GM19025 (cell line): ENCODE measurements at regions not wholly inside any gene's neighbourhood (a gene's known extent, or its start where the extent isn't known, plus 50 kb on each side); places are given as distances from the start of the nearest gene placed in this dataset.
"Not testable (repeated sequence)": the region's sequence is repeated elsewhere in the genome, so short reads cannot be mapped to it uniquely, and the experiment has no call there.

Source experiments
- ATAC-seq: cut with Tn5 transposase; IDR thresholded peaks from one replicate; pipeline ENCODE4 v1.9.1; 2021; ENCODE audit warnings: mild to moderate bottlenecking, low read depth, moderate library complexity; ENCODE audit not compliant: unreplicated experiment

DNA sequence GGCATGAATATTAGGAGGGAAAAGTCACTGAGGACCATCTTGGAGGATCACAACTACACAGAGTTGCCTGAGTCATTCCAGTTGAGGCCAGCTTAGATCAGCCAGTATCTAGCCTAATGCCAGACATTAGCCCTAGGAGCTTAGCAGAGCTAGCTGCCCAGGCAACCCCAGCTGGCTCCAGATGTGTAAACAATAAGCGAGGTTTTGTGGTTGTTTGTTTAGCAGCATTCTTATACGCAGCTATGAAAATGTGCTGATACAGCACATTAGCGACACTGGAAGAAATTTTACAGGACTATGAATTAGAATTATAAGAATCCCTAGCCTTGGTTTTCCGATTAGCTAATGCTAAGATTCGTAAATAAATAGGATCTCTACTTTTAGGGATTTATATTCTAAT is 59.3 kb downstream of the BTBD3 start:
- ATAC-seq: no peak

DNA sequence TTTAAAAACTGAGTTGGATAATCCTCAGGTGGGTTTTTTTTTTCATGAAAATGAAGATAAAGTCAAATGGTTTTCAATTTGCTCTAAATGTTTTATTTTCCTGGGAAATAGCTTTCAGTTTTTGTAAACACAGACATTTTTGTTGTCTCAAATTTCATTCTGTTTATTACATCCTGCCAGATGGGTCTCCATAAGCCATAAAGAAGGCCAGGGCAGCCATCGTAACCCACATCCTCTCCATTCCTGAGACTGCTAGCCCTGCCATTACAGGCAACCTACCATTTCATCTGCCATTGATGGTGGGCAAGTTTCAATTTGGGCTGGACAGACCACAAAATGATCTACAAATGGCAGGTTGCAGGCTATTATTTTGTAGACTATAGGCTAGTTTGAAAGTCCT is 60.8 kb downstream of the BTBD3 start:
- ATAC-seq: no peak

DNA sequence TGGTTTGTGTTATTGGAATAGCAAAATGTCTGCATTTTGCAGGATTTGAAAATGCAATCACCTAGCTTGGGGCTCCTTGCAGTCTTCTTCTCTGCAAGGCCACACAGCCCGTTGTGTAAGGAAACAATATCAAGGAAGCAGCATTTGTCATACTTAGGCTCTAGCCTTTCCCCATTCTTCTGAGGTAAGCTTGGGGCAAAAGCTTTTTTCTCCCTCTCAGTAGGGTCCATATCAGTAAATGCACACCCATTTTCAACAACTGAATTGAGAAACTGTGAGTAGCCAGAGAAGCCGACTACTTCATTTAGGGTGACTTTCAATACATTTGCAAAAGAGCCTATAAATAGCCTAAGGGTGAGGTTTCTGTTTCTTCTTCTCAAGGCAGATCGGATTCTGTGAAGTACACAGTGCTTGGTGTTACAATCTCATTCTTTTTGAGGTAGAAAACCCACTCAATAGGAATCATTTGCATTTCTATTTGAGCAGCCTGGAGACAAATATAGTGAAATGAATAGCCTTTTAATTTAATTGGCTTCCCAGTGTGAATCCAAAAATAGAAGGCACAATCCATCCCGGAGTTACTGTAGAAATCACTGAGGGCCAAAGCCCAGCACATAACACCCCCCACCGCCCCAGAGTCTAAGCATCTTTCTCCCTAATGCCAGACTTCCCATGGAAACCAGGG is 61.8 kb downstream of the BTBD3 start:
- peak; percentile 80 for ATAC-seq

DNA sequence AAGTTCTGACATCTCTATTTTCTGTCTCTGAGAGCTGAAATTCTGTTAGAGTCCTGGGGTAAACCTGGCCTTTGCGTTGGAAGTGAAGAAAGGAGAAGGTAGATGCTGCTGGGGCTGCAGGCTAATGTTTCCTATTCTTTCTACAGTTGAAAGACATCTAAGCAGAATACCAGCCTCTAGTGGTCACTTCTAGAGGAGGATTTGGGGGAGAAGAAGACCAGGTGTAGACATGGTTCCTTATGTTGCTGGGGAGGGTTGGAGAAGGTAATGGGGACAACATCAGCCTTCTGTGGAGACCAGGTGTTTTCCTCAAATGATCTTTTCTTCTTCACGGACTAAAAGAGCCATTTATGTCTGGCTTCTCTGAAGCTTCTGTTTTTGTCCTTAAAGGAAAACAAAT is 62.6 kb downstream of the BTBD3 start:
- no peak for ATAC-seq

DNA sequence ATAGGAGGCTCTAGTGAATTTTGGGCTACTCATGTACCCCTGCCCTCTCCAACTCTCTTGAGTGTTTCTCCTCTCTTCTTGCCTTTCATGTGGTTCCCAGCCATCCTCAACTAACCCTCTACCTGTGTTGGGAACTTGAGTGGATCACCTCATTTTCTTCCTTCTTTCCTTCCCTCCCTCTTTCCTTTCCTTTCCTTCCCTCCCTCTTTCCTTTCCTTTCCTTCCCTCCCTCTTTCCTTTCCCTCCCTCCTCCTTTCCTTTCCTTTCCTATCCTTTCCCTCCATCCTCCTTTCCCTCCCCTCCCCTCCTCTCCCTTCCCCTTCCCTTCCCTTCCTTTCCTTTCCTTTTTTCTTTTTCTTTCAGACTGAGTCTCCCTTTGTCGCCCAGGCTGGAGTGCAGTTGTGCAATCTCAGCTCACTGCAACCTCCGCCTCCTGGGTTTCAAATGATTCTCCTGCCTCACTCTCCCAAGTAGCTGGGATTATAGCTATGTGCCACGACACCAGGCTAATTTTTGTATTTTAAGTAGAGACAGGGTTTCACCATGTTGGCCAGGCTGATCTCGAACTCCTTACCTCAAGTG is 63.8 kb downstream of the BTBD3 start:
- ATAC-seq: no peak

DNA sequence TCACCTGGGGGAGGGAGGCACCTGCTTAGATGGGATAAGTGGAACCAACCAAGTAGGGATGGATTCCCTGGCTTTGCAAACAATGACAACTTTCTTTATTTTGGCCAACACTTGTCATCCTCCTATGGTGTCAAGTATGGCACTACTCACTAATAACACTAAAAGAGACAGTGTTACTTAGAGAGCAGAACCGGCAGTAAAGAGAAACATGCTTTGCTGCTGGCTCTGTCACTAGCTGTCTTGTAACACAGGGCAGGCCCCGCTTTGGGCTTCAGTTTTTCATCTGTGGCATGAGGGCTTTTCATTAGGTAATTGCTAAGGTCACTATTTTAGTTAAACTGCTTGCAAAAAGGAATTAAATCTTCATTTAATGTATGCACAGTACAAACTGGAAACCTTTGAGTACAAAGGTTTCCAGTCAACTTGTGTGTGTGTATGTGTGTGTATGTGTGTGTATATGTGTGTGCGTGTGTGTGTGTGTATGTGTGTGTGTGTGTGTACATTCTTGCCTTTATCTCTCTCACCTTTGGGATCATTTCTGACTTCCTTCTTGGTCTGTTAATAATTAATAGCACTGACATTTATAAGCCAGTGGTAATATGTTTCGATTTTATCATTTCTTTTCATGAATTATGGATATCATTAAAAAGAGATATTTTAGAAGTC is 64.7 kb downstream of the BTBD3 start:
- ATAC-seq: no peak

DNA sequence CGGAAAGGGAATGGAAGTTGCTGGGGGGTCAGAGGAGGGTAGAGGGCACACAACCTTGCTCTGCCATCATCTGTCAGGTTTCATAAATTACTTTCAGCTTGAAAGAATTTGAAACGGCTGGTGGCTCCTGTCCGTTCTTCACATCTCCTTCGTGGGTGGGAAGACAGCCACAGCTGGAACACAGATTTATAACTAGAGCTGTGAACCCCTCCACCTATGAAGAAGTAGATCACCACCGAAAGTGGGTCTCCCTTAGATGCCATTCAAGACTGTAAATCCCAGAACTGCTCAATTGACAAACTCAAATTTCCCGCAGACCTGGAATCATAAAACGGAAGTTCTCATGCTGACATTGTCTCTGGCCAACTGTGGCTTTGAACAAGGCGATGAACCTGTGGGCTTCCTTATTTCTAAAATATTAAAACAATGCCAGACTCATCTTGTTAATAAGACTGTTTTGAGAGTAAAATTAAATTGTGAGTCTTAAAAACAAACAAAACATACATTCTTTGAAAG is 65.3 kb downstream of the BTBD3 start:
- no peak for ATAC-seq

DNA sequence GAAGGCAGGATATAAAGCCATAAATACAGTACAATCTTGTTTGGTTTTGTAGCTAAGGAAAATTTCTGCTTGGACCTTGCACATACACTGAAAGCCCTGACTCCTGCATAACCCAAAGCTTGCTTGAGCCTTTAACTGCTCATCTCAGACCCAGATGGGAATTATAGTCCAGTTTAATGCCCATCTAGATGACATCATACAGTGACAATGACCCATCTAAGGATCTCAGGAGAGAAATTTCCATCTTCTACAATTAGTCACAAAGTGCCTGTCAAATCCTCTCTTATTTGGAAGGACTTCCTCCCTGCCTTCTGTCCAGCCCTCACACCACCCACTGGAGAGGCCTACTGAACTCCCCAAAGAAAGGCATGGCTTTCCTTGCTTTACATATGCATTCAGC is 69.3 kb downstream of the BTBD3 start:
- ATAC-seq: no peak

DNA sequence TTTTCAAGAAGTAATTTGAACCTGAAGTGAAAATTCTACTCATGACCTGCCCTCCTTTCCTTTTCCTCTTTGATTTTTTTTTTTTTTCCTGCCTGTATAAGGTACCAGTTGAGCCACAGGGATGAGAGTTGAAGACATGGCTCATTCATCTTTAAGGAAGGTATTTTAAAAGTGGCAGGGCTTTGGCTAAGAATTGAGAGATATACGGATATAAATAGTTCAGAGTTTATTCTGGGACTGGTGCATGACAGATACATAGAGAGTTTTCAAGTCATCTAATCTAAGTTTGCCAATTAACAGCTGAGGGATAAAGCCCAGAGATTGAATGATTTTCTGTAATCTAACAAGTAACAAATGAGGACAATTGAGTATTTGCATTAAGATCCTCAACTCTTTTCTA is 69.8 kb downstream of the BTBD3 start:
- no peak for ATAC-seq

DNA sequence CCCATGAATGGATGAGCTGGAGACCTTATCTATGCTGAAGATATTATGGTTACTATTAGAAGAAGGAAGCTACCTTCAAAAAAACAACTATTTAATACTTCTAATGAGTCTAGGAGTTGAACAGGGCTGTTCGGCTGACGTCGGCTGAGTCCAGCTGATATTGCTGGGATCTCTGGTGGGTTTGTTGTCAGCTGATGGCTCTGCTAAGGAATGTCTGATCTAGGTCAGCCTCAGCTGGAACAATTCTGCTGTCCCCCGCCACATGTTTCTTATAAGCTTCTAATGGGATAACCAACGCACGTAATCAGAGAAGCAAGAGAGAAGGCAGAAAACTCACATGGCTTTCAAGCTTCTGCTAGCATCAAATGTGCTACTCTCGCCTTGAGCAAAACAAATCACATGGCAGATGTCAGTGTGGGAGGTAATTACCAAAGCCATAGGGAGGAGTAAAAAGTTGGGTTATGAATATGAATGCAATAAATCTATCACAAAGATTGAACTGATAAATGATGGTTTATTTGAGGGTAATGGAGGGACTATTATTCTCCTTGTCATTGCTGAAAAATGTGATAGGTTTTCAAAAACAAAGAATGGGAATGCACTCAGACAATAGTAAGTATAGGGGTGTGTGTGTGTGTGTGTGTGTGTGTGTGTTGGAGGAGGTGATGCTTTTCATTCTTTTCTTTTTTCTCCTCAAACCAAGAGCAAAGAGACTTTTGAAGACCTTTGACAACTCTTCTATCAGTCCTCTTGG is 71.5 kb downstream of the BTBD3 start:
- no peak for ATAC-seq

DNA sequence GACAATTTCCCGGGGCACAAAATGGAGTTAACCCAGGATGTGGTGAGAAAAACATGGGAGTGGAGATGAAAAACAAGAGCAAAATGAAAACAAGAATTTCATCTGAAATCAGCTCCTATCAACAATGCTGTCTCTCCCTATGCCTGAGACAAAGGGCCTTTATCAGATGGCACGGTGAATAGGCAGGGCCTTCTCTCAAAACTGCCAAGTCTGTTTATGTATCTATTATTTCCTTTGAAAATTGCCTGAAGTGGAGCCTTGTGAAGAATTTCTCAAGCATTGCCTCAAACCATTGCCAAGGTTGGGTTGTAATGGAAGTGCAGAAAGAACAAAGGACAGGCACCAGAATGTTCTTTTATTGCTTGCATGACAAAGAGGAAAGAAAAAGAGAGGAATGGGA is 74.7 kb downstream of the BTBD3 start:
- ATAC-seq: no peak

DNA sequence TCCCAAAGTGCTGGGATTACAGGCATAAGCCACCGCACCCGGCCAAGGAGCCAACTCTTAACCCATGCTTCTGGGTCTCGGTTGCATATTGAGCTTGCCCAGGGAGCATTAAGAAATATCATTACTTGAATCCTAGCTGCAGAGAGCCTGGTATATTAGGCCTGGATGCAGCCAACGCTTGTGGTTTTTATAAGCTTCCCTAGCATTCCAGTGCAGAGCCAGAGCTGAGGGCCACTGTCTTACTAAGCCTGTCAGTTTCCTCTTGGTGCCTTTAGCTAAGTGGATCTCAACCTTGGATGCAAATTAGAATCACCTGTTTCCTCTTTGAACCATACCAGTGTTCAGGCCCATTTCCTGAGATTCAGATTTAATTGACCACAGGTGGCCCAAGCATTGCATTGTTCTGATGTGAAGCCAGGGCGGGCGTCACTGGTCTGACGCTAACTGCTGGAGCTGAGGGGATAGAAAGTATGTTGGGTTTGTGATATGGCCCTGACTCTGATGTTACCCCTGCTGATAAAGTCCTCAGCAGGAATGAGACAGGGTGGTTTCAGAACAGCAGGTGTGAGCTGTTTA is 76.3 kb downstream of the BTBD3 start:
- no peak for ATAC-seq

DNA sequence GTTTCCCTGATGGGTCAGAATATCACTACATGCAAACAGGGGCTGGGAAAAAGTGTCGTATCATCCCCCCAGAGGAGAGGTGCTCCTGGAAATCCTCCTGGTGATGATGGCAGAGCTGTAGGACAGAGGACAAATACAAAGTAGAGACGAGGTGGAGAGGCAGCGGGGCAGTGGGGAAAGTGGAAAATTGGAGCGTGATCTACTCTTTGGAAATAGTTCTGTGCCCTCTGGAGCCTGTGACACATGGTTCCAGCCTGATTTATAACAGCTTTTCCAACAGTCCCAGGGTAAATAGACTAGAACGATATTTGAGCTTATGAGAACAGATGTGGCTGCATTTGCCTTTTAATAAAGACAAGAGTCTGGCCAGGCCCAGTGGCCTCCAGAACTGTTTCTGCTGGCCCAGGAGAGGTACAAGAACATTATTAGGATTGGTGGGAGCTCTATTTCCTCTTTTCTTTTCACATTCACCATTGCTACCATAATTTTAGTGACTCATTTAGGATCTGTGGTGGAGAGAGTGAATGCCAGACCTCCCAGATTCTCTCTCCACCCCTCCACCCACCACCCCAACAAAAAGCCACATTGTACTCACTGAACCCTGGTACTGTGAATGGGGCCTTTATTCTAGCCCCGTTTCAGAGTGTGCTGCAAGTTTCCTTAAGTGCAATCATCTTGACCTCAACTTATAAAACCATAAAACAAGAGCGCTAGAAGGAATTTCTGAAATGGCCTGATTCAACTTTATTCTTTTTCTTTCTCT is 78.3 kb downstream of the BTBD3 start:
- ATAC-seq: no peak

DNA sequence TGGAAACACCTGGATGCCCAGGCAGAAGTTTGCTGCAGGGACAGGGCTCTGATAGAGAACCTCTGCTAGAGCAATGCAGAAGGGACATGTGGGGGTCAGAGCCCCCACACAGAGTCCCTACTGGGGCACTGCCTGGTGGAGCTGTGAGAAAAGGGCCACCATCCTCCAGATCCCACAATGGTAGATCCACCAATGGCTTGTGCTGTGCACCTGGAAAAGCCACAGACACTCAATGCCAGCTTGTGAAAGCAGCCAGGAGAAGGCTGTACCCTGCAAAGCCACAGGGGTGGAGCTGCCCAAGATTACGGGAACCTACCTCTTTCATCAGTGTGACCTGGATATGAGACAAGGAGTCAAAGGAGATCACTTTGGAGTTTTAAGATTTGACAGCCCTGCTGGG is 87.1 kb downstream of the BTBD3 start:
- not testable (repeated sequence) for ATAC-seq

DNA sequence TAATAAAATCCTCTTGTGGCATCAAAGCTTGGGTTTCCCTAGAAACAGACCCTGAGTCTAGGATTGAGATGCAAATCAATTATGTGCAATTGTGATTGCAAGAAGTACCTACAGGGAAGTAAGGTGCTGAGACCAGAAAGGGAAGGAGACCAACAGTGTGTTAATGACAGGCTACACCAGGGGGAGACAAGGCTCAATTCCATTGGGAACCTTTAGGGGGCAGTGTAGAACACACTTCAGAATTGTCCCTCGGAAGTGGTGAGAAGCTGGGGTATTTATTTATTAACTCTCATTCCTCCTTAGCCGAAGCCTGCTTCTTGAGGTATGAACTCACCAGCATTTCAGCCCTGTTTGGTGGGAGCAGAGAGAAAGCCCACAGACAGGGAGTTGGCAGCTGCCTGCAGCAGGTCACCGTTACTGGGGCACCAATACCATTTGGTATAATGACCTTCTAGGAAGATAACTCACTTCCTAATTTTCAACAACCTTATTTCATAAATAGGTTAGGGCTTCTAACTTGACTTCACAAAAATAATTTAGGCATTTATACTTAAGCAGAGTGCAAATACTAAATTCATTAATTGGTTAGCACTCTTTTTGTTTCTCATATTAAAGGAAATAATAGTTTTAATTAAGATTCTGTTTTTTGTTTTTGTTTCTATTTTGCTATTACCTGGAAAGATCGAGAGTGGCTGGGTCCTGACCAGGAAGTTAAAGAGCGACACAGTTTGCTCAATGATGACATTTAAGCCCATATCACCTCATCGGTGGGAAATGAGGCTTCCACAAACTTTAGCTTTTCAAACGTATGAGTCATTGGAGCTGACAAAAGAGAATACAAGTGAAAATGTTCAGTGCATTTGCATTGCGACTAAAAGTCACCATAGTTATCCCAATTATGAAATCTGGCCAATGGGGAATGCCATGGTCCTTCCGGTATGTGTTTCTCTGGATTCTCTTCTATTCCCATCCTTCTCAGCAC is 94.8 kb downstream of the BTBD3 start:
- peak; percentile 61 for ATAC-seq

DNA sequence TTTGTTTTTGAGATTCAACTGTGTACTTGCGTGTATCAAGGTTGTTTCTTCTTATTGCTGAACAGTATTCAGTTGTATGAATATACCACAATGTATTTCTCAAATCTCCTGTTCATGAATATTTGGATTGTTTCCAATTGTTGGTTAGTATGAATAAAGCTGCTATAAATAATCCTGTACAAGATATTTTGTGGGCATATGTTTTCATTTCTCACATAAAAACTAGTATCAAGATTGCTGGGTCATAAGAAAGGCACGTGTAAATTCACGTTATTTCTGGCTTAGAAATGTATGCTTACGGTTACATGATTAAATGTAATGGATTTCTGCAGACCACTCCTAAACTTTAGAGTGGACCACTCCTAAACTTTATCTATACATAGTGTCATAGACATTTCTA is 96.6 kb downstream of the BTBD3 start:
- no peak for ATAC-seq

DNA sequence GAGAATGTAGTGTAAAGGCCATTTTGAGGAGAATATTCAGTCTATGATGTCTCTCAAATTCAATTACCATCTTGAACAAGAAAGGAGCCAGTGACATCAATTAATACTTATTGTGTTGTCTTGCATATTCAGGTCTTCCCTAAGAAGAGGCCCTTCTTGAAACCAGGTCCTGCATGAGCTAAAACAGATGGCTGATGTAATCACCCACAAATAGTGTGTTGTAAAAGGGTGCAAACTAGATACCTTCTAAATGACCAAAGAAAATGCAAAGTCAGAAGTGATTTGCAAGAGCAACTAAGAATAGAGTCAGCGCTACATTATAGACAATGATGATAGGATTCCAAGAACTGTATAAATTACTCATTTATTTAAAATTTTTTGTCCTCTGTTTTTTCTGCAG is 97.0 kb downstream of the BTBD3 start:
- ATAC-seq: no peak

DNA sequence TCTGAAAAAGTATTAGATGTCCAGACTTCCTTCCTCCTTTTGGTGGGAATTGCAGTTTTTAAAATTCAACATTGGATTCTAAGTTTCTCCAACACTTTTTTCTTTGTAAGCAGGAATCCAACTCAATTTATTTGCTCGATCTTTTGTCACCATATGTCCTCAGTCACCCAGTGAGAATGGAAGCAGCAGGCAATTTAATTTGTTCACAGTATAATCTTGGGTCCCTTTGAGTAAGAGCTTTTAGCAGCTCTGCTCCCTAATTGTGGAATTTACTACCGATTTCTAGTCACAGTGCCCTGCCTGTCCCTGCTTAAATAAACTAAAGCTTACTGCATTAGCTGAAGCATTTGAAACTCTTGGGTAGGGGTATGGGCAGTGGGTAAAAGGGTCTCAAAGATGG is 98.6 kb downstream of the BTBD3 start:
- no peak for ATAC-seq

DNA sequence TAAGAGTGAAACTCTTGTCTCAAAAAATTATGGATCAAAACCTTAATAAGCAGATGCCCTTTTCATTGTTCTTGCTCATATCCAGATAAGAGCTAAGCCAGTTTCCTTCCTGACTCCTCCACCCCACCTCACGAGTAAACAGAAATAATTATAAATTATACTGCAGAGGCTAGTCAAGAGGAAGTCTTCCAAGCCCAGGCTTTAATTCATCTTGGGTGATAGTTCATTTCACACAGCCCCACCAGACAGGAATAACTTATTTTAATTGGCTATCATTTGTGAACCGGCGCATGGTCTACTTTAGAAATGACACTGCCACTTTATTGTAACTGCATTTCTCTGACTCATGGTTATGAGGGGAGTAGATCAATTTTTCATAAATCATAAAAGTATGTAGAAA is 102.0 kb downstream of the BTBD3 start:
- ATAC-seq: no peak
